WTC11 (cell line): ENCODE measurements at regions not wholly inside any gene's neighbourhood (a gene's known extent, or its start where the extent isn't known, plus 50 kb on each side); places are given as distances from the start of the nearest gene placed in this dataset.

ENCODE experiments used
- ATAC-seq: fragments of 200-7000 bp; cut with Tn5 transposase; 2 replicates; pipeline ENCODE4 v1.10.0; 2021; ENCODE audit warnings: mild to moderate bottlenecking, moderate library complexity
- CTCF ChIA-PET: fragments of 300-600 bp; sonication (Branson Sonifier 250); formaldehyde crosslinking; loops from one replicate; lab custom pipeline; 2021; ENCODE audit warnings: antibody characterized with exemption; lab: Charles Lee
- POLR2A ChIA-PET: fragments of 350-600 bp; sonication (Branson Sonifier 250); formaldehyde crosslinking; loops from one replicate; lab custom pipeline; 2021; ENCODE audit warnings: antibody characterized with exemption; lab: Charles Lee
- DNase-seq: peaks from one replicate; pipeline ENCODE4 v3.0.0; 2021; ENCODE audit warnings: low spot score
- H3K27ac Mint-ChIP-seq: 2 replicates; pipeline ENCODE4 v1.8.0; 2021; ENCODE audit warnings: mixed read lengths
- H3K27me3 Mint-ChIP-seq: 2 replicates; pipeline ENCODE4 v1.8.0; 2021; ENCODE audit warnings: low read depth, mild to moderate bottlenecking, moderate library complexity, mixed read lengths
- H3K36me3 Mint-ChIP-seq: 2 replicates; pipeline ENCODE4 v1.8.0; 2021; ENCODE audit warnings: mixed read lengths
- H3K4me1 Mint-ChIP-seq: 2 replicates; pipeline ENCODE4 v1.8.0; 2022; ENCODE audit warnings: mixed read lengths
- H3K4me3 Mint-ChIP-seq: 2 replicates; pipeline ENCODE4 v1.8.0; 2021; ENCODE audit warnings: mild to moderate bottlenecking, moderate library complexity, mixed read lengths
- H3K9me3 Mint-ChIP-seq: 2 replicates; pipeline ENCODE4 v1.8.0; 2021; ENCODE audit warnings: mixed read lengths
- ATF1 ChIP-seq: sonication (generic); formaldehyde crosslinking; IDR thresholded peaks from 2 replicates; pipeline ENCODE4 v1.8.1; 2023; ENCODE audit warnings: mild to moderate bottlenecking, moderate library complexity, missing genetic modification reagents
- ATF6 ChIP-seq: sonication (generic); formaldehyde crosslinking; IDR thresholded peaks from 2 replicates; pipeline ENCODE4 v1.8.1; 2023; ENCODE audit warnings: mild to moderate bottlenecking, missing genetic modification reagents
- E2F5 ChIP-seq: sonication (generic); formaldehyde crosslinking; IDR thresholded peaks from 2 replicates; pipeline ENCODE4 v1.8.1; 2022; ENCODE audit warnings: mild to moderate bottlenecking, moderate library complexity, missing genetic modification reagents
- EMX1 ChIP-seq: fragments of 250-450 bp; sonication (Bioruptor Pico); IDR thresholded peaks from 2 replicates; pipeline ENCODE4 v1.8.0; 2021; ENCODE audit warnings: mild to moderate bottlenecking
- ERG ChIP-seq: fragments of 250-450 bp; sonication (Bioruptor Pico); IDR thresholded peaks from 2 replicates; pipeline ENCODE4 v1.8.0; 2021; ENCODE audit warnings: mild to moderate bottlenecking
- FOXJ3 ChIP-seq: sonication (generic); formaldehyde crosslinking; IDR thresholded peaks from 2 replicates; pipeline ENCODE4 v1.9.0; 2021; ENCODE audit warnings: missing genetic modification reagents, mild to moderate bottlenecking, borderline replicate concordance
- HMGA2 ChIP-seq: fragments of 250-450 bp; sonication (Bioruptor Pico); IDR thresholded peaks from 2 replicates; pipeline ENCODE4 v1.4.0; 2021; ENCODE audit warnings: mild to moderate bottlenecking, moderate library complexity
- NFATC4 ChIP-seq: fragments of 250-450 bp; sonication (Bioruptor Pico); IDR thresholded peaks from 2 replicates; pipeline ENCODE4 v1.9.0; 2021; ENCODE audit warnings: mild to moderate bottlenecking
- RELA ChIP-seq: sonication (generic); formaldehyde crosslinking; IDR thresholded peaks from 2 replicates; pipeline ENCODE4 v1.8.1; 2022; ENCODE audit warnings: missing genetic modification reagents, mild to moderate bottlenecking, borderline replicate concordance
- SMAD4 ChIP-seq: sonication (generic); formaldehyde crosslinking; IDR thresholded peaks from 2 replicates; pipeline ENCODE4 v1.8.0; 2022; ENCODE audit warnings: mild to moderate bottlenecking, missing genetic modification reagents
- SOX15 ChIP-seq: fragments of 250-450 bp; sonication (Bioruptor Pico); IDR thresholded peaks from 2 replicates; pipeline ENCODE4 v1.9.0; 2021; ENCODE audit warnings: mild to moderate bottlenecking
- TP53 ChIP-seq: sonication (generic); formaldehyde crosslinking; IDR thresholded peaks from 2 replicates; pipeline ENCODE4 v1.8.1; 2023; ENCODE audit warnings: mild to moderate bottlenecking, missing genetic modification reagents
- ZNF232 ChIP-seq: sonication (generic); formaldehyde crosslinking; IDR thresholded peaks from 2 replicates; pipeline ENCODE4 v1.8.0; 2022; ENCODE audit warnings: mild to moderate bottlenecking, missing genetic modification reagents
- ZNF317 ChIP-seq: sonication (generic); formaldehyde crosslinking; IDR thresholded peaks from 2 replicates; pipeline ENCODE4 v1.8.1; 2023; ENCODE audit warnings: low read depth, mild to moderate bottlenecking, moderate library complexity, missing genetic modification reagents, borderline replicate concordance
- TF ChIP-seq, protein P1 (sequence below): fragments of 250-450 bp; sonication (Bioruptor Pico); IDR thresholded peaks from 2 replicates; pipeline ENCODE4 v2.1.2; 2022; ENCODE audit warnings: mild to moderate bottlenecking, moderate library complexity
- TF ChIP-seq, protein P2 (sequence below): sonication (generic); formaldehyde crosslinking; IDR thresholded peaks from 2 replicates; pipeline ENCODE4 v1.8.0; 2023; ENCODE audit warnings: mild to moderate bottlenecking, missing genetic modification reagents

- Mint-ChIP-seq H3K9me3 (no peaks in the 10 kb centered on the region), H3K4me1 (peaks cover 6% of the 10 kb centered on the region; the same call in 1 of the 2 replicates), H3K4me3 (no peak overlapping the region), H3K27ac (no peak overlapping the region), H3K27me3 (no peaks in the 10 kb centered on the region), H3K36me3 (no peaks in the 10 kb centered on the region)
- ChIA-PET CTCF (no interaction called here), POLR2A (no interaction called here)
- DNase-seq (no peak), ATAC-seq (no peak)
- TF ChIP-seq ATF1 (CRISPR knock-in tag) (no peak), SMAD4 (CRISPR knock-in tag) (no peak), FOXJ3 (CRISPR knock-in tag) (no peak), NFATC4 (CRISPR knock-in tag) (no peak), TP53 (no peak), EMX1 (CRISPR knock-in tag) (no peak), ATF6 (CRISPR knock-in tag) (no peak), RELA (CRISPR knock-in tag) (no peak), E2F5 (CRISPR knock-in tag) (no peak), ZNF317 (CRISPR knock-in tag) (no peak), ZNF232 (no peak), ERG (CRISPR knock-in tag) (no peak)
- TF ChIP-seq, protein P1, sequence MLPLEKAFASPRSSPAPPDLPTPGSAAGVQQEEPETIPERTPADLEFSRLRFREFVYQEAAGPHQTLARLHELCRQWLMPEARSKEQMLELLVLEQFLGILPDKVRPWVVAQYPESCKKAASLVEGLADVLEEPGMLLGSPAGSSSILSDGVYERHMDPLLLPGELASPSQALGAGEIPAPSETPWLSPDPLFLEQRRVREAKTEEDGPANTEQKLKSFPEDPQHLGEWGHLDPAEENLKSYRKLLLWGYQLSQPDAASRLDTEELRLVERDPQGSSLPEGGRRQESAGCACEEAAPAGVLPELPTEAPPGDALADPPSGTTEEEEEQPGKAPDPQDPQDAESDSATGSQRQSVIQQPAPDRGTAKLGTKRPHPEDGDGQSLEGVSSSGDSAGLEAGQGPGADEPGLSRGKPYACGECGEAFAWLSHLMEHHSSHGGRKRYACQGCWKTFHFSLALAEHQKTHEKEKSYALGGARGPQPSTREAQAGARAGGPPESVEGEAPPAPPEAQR (CRISPR knock-in tag), result no peak
- TF ChIP-seq, protein P2, sequence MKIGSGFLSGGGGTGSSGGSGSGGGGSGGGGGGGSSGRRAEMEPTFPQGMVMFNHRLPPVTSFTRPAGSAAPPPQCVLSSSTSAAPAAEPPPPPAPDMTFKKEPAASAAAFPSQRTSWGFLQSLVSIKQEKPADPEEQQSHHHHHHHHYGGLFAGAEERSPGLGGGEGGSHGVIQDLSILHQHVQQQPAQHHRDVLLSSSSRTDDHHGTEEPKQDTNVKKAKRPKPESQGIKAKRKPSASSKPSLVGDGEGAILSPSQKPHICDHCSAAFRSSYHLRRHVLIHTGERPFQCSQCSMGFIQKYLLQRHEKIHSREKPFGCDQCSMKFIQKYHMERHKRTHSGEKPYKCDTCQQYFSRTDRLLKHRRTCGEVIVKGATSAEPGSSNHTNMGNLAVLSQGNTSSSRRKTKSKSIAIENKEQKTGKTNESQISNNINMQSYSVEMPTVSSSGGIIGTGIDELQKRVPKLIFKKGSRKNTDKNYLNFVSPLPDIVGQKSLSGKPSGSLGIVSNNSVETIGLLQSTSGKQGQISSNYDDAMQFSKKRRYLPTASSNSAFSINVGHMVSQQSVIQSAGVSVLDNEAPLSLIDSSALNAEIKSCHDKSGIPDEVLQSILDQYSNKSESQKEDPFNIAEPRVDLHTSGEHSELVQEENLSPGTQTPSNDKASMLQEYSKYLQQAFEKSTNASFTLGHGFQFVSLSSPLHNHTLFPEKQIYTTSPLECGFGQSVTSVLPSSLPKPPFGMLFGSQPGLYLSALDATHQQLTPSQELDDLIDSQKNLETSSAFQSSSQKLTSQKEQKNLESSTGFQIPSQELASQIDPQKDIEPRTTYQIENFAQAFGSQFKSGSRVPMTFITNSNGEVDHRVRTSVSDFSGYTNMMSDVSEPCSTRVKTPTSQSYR, result no peak
Measured at GRCh38 chr2:18704276-18704675, 114.9 kb upstream of the NT5C1B start.

DNA sequence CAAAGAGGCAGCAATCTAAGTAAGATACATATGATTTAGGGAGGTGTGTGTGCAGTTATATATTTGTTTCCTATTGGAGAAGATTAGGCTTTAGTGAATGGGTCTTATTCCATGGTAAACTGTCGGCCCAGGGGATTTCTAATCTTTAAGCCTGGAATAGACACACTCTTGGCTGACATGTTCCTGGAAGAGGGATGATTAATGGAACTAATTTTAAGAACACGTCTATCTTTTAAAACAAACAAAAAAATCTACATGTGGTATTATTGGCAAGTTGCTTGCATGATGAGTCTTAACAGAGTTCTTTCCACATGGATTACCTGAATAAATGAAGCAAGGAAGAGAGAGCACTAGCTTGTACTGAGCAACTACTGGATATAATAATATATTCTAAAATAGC, 114.2 kb upstream of the NT5C1B start:
- TF ChIP-seq SOX15 (CRISPR knock-in tag) (no peak), HMGA2 (CRISPR knock-in tag) (no peak)
- H3K27me3 Mint-ChIP-seq, result no peaks in the 10 kb centered on the region
- no peaks in the 10 kb centered on the region for H3K36me3 Mint-ChIP-seq
- H3K4me1 Mint-ChIP-seq, result peaks cover 6% of the 10 kb centered on the region; the same call in 1 of the 2 replicates
- H3K27ac Mint-ChIP-seq, result no peak overlapping the region
- CTCF ChIA-PET, result no interaction called here
- no peak for ATAC-seq
- H3K9me3 Mint-ChIP-seq, result peaks cover 2% of the 10 kb centered on the region; the same call in 1 of the 2 replicates
- H3K4me3 Mint-ChIP-seq, result no peak overlapping the region
- POLR2A ChIA-PET, result no interaction called here
- no peak for DNase-seq
